Left lung (tissue), 4 donors: ENCODE measurements at regions not wholly inside any gene's neighbourhood (a gene's known extent, or its start where the extent isn't known, plus 50 kb on each side); places are given as distances from the start of the nearest gene placed in this dataset.

ENCODE experiments used
- ATAC-seq: fragments of 200-7000 bp; cut with Tn5 transposase; one replicate; pipeline ENCODE4 v1.9.1; 2020; ENCODE audit warnings: moderate library complexity
- DNase-seq, 4 donors: peaks; one replicate each; pipeline ENCODE4 v3.0.0-alpha.2; 2013 to 2020
- H3K27ac ChIP-seq, 2 donors: fragments of 200-600 bp; sonication (generic) in 1 of 2; one replicate each; pipeline versions ENCODE4 v1.5.0 to v1.8.0; 2020 to 2021
- H3K27me3 ChIP-seq, 2 donors: fragments of 200-600 bp; sonication (generic) in 1 of 2; one replicate each; pipeline versions ENCODE4 v1.5.0 to v1.8.0; 2020 to 2021
- H3K36me3 ChIP-seq, 2 donors: fragments of 200-600 bp; sonication (generic) in 1 of 2; one replicate each; pipeline versions ENCODE4 v1.5.0 to v1.8.0; 2020 to 2021
- H3K4me1 ChIP-seq, 2 donors: fragments of 200-600 bp; one replicate each; pipeline ENCODE4 v1.8.0; 2021
- H3K4me3 ChIP-seq, 2 donors: fragments of 200-600 bp; sonication (generic) in 1 of 2; one replicate each; pipeline versions ENCODE4 v1.5.0 to v1.8.0; 2020 to 2021; ENCODE audit warnings: mild to moderate bottlenecking in 1 of 2
- H3K9me3 ChIP-seq, 2 donors: fragments of 200-600 bp; sonication (generic) in 1 of 2; one replicate each; pipeline versions ENCODE4 v1.5.0 to v1.8.0; 2020 to 2021
- CTCF ChIP-seq, 2 donors: fragments of 200-600 bp; sonication (generic) in 1 of 2; IDR thresholded peaks; one replicate each; pipeline versions ENCODE4 v1.5.0 to v1.8.0; 2021; ENCODE audit warnings: antibody characterized with exemption in 2 of 2
- intact Hi-C, 2 donors: fragments of 100-400 bp; cut with DNase I; formaldehyde crosslinking; loops; one replicate each; pipeline versions ENCODE4 v1.11.2 to v1.14.2; 2022
- donor health status: DM: no; HTN: yes; CAD: no.
- donor health status: DM: no; HTN: no; CAD: no.

- Histone ChIP-seq H3K4me3 (no peak overlapping the region), H3K27me3 (no peaks in the 10 kb centered on the region), H3K27ac (no peak overlapping the region), H3K4me1 (no peaks in the 10 kb centered on the region), H3K36me3 (no peaks in the 10 kb centered on the region), H3K9me3 (no peaks in the 10 kb centered on the region)
- intact Hi-C loops, result no loop called here
- TF ChIP-seq CTCF (IDR thresholded peaks at IDR 0.05), result no peak
- DNase-seq (no peak), ATAC-seq (no peak)
Observed at GRCh38 chr1:217315346-217315745, 315.5 kb downstream of the GPATCH2 start.

DNA sequence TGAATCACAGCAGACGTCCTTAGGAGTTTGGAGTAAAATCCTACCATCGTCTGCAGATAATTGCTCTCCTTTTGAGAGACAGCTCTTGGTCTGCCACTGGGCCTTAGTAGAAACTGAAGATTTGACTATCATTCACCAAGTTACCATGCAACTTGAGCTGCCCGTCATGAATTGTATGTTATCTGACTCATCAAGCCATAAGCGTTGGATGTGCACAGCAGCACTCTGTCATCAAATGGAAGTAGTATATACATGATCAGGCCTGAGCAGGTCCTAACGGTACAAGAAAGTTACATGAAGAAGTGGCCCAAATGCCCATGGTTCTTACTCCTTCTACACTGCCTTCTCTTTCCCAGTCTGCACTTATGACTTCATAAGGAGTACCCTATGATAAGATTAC, 317.8 kb downstream of the GPATCH2 start:
- Histone ChIP-seq H3K27me3 (no peaks in the 10 kb centered on the region), H3K4me1 (no peaks in the 10 kb centered on the region), H3K4me3 (no peak overlapping the region), H3K36me3 (no peaks in the 10 kb centered on the region), H3K9me3 (no peaks in the 10 kb centered on the region), H3K27ac (no peak overlapping the region)
- ATAC-seq (no peak), DNase-seq (no peak)
- TF ChIP-seq CTCF (IDR thresholded peaks at IDR 0.05), result no peak
- intact Hi-C loops, result no loop called here

GRCh38 chr1:217311766-217312165, 319.1 kb downstream of the GPATCH2 start:
- Histone ChIP-seq H3K27ac (no peak overlapping the region), H3K4me3 (no peak overlapping the region), H3K9me3 (no peaks in the 10 kb centered on the region), H3K4me1 (no peaks in the 10 kb centered on the region), H3K36me3 (no peaks in the 10 kb centered on the region), H3K27me3 (no peaks in the 10 kb centered on the region)
- DNase-seq (no peak), ATAC-seq (no peak)
- intact Hi-C loops, result no loop called here
- TF ChIP-seq CTCF (IDR thresholded peaks at IDR 0.05), result no peak

GRCh38 chr1:217311269-217311668, 319.6 kb downstream of the GPATCH2 start:
- H3K4me1 ChIP-seq, result no peaks in the 10 kb centered on the region
- DNase-seq (no peak), ATAC-seq (no peak)
- H3K36me3 ChIP-seq, result no peaks in the 10 kb centered on the region
- H3K9me3 ChIP-seq, result no peaks in the 10 kb centered on the region
- no peak overlapping the region for H3K4me3 ChIP-seq
- H3K27ac ChIP-seq, result no peak overlapping the region
- H3K27me3 ChIP-seq, result no peaks in the 10 kb centered on the region
- TF ChIP-seq CTCF (IDR thresholded peaks at IDR 0.05), result no peak
- intact Hi-C loops, result no loop called here

- TF ChIP-seq CTCF (IDR thresholded peaks at IDR 0.05), result no peak
- no peaks in the 10 kb centered on the region for H3K27me3 ChIP-seq
- intact Hi-C loops, result no loop called here
- ATAC-seq (no peak), DNase-seq (no peak)
- no peak overlapping the region for H3K4me3 ChIP-seq
- no peak overlapping the region for H3K27ac ChIP-seq
- no peaks in the 10 kb centered on the region for H3K36me3 ChIP-seq
- H3K9me3 ChIP-seq, result peaks cover 0 to 3% of the 10 kb centered on the region in 2 donors
- H3K4me1 ChIP-seq, result no peaks in the 10 kb centered on the region
Observed at GRCh38 chr1:217281332-217281731, 349.6 kb downstream of the GPATCH2 start.
